ENCODE measurements at regions not wholly inside any gene's neighbourhood (a gene's known extent, or its start where the extent isn't known, plus 50 kb on each side); places are given as distances from the start of the nearest gene placed in this dataset.

- TF ChIP-seq EZH2 (IDR thresholded peaks at IDR 0.05; ENCODE audit: insufficient read depth, poor library complexity, severe bottlenecking), result no peak
- TF ChIP-seq EZH2phosphoT487 (IDR thresholded peaks at IDR 0.05; ENCODE audit: insufficient read depth, low read depth), result no peak
These were observed 165.7 kb upstream of the GUCY1A2 start for GRCh38 chr11:107183953-107184352.
